Fibroblast of villous mesenchyme (primary cell): ENCODE measurements at regions not wholly inside any gene's neighbourhood (a gene's known extent, or its start where the extent isn't known, plus 50 kb on each side); places are given as distances from the start of the nearest gene placed in this dataset.

Source experiments
- DNase-seq: peaks from one replicate; pipeline ENCODE4 v3.0.0-alpha.2; 2010; ENCODE audit warnings: low read depth
- H3K4me3 ChIP-seq: 2 replicates; pipeline ENCODE4 v1.5.1; 2011; ENCODE audit warnings: low read depth, mild to moderate bottlenecking, low read length
- CTCF ChIP-seq: IDR thresholded peaks from 2 replicates; pipeline ENCODE4 v1.5.1; 2012; ENCODE audit warnings: low read depth, mild to moderate bottlenecking, low read length; ENCODE audit not compliant: insufficient read depth

- TF ChIP-seq CTCF = no peak
- peak; percentile 81 for DNase-seq
- no peak overlapping the region for H3K4me3 ChIP-seq
Observed at GRCh38 chr7:46320956-46321355, 399.9 kb upstream of the IGFBP3 start.

GRCh38 chr7:46319841-46320240 is 398.8 kb upstream of the IGFBP3 start:
- no peak for TF ChIP-seq CTCF
- DNase-seq = peak; percentile 14
- no peak overlapping the region for H3K4me3 ChIP-seq

GRCh38 chr7:46318276-46318675 is 397.2 kb upstream of the IGFBP3 start:
- TF ChIP-seq CTCF = no peak
- DNase-seq = no peak

GRCh38 chr7:46317256-46317655 is 396.2 kb upstream of the IGFBP3 start:
- TF ChIP-seq CTCF = no peak
- H3K4me3 ChIP-seq = no peak overlapping the region
- peak; percentile 5 for DNase-seq

More at GRCh38 chr7:46318276-46318675, 397.2 kb upstream of the IGFBP3 start:
- no peak overlapping the region for H3K4me3 ChIP-seq

GRCh38 chr7:46315891-46316290 is 394.8 kb upstream of the IGFBP3 start:
- no peak for TF ChIP-seq CTCF
- DNase-seq = peak; percentile 53
- no peak overlapping the region for H3K4me3 ChIP-seq

- no peak overlapping the region for H3K4me3 ChIP-seq
- TF ChIP-seq CTCF = no peak
- DNase-seq = no peak
Observed at GRCh38 chr7:46301677-46302076, 380.6 kb upstream of the IGFBP3 start.

GRCh38 chr7:46297515-46297914 is 376.4 kb upstream of the IGFBP3 start:
- no peak overlapping the region for H3K4me3 ChIP-seq
- no peak for TF ChIP-seq CTCF
- DNase-seq = no peak
